NCI-H2196 treated with DMSO at 0.1 percent for 48 hours (cell line): ENCODE measurements at regions not wholly inside any gene's neighbourhood (a gene's known extent, or its start where the extent isn't known, plus 50 kb on each side); places are given as distances from the start of the nearest gene placed in this dataset.
"Not testable (repeated sequence)": the region's sequence is repeated elsewhere in the genome, so short reads cannot be mapped to it uniquely, and the experiment has no call there.

Experiments used
- DNase-seq: peaks from one replicate; lab custom pipeline; 2025; ENCODE audit not compliant: unreplicated experiment; lab: John Stamatoyannopoulos, UW

DNA sequence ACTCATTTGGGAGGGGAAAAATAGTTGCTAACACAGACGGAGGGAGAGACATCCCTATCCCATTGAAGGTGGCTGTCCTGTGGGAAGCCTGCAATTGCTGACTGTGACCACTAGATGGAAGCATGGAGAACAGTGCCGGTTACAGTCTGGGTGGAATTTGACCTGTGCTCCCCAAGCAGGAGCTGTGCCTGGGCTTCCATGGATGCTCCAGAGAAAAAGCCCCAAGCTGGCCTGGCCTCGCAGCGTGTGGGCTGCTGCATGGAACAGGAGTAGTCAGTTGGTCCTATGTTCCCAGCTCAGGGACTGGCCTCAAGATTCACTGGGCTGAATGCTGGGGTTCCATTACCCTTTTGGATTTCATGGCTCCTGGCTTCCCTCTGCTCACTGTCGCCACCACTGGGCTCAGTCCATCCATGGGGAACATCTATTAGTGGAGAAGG is 116.3 kb upstream of the CHD6 start:
- peak; percentile 20 for DNase-seq

DNA sequence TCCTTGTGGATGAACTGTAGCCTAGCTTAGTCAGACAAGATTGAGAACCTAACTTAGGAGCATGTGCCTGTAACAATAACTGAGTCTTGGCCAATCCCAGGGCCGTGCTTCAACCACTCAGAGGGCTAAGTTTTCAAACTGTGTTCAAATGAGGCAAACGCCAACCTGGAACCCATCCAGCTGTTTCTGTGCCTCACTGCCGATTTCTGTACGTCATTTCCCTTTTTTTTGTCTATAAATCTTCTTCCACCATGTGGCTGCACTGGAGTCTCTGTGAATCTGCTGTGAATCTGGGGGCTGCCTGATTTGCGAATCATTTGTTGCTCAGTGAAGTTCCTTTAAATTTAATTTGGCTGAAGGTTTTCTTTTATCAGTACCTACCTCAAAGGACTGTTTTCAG is 115.0 kb upstream of the CHD6 start:
- no peak for DNase-seq

DNA sequence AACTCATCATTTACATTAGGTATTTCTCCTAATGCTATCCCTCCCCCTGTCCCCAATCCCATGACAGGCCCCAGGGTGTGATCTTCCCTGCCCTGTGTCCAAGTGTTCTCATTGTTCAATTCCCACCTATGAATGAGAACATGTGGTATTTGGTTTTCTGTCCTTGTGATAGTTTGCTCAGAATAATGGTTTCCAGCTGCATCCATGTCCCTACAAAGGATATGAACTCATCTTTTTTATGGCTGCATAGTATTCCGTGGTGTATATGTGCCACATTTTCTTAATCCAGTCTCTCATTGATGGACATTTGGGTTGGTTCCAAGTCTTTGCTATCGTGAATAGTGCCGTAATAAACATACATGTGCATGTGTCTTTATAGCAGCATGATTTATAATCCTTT is 113.0 kb upstream of the CHD6 start:
- DNase-seq, result not testable (repeated sequence)

DNA sequence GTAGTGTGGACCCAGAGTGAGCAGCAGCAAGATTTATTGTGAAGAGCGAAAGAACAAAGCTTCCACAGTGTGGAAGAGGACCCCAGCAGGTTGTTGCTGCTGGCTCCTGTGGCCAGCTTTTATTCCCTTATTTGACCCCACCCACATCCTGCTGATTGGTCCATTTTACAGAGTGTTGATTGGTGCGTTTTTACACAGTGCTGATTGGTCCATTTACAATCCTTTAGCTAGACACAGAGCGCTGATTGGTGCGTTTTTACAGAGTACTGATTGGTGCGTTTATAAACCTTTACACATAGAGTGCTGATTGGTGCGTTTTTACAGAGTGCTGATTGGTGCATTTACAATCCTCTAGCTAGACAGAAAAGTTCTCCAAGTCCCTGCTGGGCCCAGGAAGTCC is 109.5 kb upstream of the CHD6 start:
- DNase-seq, result not testable (repeated sequence)

DNA sequence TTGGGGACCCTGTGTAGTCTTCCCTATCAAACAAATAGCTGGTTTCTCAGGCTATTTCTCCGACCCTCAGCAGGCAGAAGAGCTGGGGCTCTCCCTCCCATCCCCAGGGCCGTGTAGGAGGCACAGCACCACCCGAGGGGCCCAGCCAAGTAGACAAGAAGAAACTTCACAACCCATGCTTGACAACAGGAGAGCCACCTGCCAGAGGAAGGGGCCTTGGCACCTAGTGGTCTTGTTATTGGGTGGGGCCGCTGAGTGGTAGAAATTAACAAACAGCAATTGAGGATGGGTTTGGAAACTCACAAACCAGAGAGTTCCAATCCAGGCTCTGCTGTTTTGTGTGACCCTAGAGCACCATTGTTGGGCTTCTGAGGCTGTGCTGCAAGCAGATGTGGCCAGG is 108.5 kb upstream of the CHD6 start:
- DNase-seq, result no peak

DNA sequence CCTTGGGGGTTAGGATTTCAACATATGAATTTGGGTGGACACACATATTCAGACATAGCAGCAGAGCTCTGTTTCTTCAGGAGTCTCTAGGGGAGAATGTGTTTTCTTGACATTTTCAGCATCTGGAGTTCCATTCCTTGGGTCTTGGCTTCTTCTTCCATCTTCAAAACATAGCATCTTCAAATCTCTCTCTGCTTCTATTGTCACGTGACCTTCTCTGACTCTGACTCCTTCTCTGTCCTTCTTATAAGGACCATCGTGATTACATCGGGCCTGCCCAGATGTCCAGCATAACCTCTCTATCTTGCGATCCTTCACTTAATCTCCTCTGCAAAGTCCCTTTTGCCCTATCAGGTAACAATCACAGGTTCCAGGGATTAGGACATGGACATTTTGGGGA is 101.0 kb upstream of the CHD6 start:
- DNase-seq, result no peak

DNA sequence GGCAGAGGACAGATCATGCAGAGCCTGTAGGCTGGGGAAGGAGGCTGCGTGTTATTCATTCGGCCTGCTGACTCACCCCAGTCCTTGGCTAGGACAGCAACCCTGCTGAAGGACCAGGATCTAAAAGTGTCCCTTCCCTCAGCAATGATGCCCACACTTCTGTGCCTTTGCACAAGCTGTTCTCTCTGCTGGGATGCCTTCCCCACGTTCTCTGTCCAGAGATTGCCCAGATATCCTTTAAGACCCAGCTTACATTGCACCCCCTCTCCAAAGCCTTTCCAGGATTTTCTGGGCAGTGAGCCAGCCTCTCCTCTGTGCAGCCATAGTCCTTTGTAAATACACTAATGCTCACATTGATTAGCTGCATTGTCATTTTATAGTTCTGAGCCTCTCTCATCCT is 99.3 kb upstream of the CHD6 start:
- no peak for DNase-seq

DNA sequence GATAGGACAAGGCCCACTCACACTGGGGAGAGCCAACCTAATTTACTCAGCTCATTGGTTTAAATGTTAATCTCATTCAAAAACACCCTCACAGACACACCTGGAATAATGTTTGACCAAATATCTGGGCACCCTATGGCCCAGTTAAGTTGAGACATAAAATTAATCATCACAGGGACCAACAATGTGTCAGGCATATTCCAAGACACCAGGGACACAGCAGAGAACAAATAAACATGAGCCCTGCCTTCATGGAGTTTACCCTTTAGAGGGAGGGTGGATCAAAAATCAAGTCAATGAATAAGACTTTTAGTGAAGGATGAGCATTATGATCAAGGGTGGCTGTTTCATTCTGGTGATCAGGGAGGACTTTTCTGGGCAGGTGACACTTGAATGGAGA is 98.7 kb upstream of the CHD6 start:
- DNase-seq, result no peak

DNA sequence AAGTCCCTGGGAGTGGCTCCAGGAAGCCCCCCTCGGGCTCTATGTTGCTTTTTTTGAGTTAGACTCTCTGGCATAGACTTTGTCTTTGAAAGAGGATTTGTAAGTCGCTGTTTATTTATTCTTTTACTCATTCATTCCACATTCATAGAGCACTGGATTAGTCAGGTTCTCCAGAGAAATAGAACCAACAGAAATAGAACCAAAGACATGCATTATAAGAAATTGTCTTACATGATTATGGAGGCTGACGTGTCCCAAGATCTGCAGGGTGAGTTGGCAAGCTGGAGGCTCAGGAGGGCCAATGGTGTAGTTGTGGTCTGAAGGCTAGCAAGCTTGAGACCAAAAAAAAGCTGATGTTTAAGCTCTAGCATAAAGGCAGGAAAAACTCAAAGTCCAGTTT is 98.3 kb upstream of the CHD6 start:
- no peak for DNase-seq

DNA sequence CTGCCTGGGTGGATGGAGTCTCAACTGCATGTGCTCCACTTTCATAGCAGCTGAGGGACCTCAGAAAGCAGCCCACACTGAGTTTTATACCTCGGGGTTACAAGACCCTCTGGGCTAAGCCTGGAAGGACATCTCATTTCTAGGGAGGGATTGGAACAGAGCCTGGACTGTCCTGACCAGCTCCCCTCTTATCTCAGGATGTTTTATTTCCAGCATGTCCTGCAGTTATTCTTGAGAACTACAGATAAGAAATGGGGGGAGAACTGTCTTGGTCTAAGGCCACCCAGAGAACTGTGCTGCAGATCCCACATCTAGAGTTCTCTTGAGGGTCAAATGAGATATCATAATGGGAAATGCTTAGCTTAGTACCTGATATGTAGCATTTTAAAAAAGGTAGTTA is 97.3 kb upstream of the CHD6 start:
- no peak for DNase-seq

DNA sequence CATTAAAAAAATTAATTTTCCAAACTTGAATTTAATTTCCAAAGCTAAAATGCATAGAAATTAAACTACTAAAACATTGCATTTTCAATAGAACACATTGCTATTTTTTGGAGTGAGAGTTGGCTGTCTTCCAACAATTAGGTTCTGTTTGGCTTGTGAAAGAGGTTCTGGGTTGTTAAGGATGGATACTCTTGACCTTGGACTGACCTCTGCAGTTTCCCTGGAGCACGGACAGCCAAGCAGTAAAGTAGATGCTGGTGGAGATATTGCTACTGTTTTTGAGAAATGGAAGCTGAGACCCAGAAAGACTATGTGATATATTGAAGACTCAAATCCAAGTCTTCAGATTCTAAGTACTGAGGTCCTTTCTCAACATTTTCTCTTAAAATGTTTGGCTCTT is 95.9 kb upstream of the CHD6 start:
- no peak for DNase-seq

DNA sequence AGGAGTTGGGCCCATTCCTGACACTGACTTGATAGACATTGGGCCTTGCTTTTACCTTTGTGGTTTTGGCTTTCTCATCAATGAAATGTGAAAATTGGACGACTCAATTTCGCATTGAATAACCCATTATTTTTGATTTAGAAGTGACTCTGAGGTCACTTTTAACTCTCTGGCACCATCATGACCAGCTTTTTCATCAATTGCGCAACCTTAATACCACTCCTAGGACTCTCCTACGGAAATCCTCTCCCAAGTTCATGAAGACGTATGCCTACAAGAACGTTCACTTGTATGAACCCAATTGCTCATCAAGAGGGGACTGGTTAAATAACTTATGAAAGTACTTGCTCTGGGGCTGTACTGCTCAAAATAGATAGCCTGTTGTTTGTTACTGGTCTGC is 86.7 kb upstream of the CHD6 start:
- DNase-seq, result no peak

DNA sequence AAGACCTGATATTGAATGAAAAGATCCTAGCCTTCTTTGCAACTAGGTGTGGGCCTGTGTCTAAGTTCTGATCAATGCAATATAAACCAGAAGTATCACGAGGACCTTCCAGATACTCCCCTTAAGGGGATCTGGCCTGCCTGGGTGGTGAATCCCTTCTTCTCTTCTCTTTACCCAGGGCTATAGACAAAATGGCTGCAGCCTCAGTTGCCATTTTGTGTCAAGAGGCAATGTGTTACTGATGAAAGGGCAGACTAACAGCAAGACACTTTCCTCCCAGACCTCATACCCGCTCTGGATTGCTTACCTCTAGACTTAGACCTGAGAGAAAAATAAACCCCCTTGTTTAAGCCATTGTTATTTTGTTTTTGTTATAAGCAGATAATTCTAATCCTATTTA is 84.5 kb upstream of the CHD6 start:
- DNase-seq, result no peak

DNA sequence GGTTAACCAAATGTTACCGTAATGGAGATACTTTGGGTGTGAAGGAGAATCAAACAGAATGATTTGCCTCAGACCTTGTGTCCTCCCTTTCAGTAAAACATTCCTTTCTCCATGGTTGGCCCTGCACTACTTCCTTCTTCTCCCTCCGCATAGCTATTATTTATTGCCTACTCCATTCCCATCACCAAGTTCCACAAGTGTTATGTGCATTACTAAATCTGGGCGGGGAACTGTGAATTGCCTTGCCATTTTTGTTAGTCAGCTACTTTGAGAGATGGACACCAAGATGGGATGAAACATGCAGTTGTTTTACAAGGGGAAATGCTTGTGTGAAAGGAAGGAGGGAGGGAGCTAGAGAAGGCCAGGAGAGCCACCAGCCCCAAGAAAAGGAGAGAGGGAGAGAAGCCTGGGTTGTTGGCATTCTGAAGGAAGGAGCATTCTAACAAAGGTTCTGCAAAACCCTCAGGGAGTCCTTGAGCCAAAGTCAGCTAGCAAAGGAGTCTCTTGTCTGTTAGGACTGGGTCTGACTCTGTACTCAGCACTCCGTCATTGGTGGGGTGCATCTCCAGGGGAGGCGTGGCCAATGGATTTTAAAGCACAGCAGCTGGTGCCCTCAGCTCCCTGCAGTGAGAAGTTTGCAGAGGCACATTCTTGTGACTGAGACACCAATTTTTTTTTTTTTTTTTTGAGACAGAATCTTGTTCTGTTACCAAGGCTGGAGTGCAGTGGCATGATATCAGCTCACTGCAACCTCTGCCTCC is 83.6 kb upstream of the CHD6 start:
- DNase-seq, result no peak

DNA sequence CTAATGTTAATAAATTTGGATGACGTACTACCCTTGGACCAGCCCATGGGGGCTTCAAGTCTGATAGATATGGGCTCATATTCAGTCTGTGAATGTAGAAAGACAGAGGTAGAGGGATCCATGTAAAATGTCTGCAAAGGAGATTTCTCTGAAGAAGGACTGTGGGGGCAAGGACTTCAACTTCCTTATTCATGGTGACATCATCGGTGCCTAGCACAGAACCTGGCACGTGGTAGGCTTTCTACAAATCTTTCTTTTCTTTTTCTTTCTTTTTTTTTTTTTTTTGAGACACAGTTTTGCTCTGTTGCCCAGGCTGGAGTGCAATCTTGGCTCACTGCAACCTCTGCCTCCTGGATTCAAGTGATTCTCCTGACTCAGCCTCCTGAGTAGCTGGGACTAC is 81.5 kb upstream of the CHD6 start:
- not testable (repeated sequence) for DNase-seq

DNA sequence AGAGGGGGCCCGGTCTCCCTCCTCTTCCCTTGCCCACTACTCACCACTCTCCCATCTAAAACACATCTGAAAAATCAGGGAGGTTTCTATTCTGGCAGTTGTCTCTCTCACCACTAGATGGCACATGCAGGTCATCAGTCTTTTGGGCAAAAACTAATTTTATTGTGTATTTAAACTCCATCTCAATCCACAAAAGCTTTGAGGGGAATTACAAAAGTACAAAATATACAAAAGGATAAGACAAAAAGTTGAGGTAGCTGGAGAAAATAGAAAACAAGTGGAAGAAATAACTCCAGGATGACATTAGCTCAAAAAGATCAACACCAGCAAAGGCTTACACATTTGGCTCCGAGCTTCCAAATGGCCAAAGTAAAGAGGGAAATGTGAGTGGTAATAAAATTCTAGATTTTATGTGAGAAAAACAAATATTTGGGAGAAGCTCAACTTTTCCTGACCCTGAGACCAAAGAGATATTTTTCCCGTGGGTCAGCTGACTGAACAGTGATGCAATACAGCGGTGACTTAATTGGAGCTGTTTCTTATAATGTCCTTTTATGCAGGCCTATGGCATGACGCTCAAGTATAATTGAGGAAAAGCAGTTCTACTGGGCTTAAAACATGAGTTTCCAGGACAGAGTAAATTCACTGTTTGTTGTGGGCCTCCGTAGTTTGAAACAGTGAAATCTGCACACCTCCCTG is 79.8 kb upstream of the CHD6 start:
- peak; percentile 35 for DNase-seq

DNA sequence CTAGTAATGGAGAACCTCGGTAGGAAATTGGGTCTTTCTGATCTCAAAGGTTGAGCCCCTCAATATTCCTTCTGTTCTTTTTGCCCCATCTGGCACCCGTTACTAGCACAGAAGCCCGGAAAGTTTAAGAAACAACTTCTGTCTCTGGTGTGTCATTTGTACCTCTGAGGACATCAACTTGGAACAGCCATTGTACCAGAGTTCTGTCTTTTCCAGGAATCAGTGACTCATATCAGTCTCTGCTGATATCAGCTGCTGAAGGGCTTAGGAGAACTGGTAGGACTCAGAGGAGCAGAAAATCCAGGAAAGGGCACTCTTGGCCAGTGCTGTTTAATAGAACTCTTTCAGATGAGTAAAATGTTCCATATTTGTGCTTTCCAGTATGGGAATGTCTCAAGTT is 78.3 kb upstream of the CHD6 start:
- no peak for DNase-seq

DNA sequence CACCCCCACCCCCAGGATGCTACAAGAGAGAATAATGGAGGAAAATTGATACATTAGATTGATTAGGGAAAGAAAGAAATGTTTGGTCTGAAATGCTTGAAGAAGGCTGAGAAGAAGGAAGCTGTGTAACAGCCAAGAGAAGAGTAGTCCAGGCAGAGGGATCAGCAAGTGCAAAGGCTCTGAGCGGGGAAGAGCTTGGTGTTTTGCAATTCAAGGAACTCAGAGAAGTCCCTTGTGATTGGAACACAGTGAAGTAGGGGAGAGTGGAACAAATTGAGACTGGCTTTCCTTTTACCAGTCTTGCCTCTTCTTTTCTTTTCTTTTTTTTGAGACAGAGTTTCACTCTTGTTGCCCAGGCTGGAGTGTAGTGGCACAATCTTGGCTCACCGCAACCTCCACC is 76.6 kb upstream of the CHD6 start:
- no peak for DNase-seq

DNA sequence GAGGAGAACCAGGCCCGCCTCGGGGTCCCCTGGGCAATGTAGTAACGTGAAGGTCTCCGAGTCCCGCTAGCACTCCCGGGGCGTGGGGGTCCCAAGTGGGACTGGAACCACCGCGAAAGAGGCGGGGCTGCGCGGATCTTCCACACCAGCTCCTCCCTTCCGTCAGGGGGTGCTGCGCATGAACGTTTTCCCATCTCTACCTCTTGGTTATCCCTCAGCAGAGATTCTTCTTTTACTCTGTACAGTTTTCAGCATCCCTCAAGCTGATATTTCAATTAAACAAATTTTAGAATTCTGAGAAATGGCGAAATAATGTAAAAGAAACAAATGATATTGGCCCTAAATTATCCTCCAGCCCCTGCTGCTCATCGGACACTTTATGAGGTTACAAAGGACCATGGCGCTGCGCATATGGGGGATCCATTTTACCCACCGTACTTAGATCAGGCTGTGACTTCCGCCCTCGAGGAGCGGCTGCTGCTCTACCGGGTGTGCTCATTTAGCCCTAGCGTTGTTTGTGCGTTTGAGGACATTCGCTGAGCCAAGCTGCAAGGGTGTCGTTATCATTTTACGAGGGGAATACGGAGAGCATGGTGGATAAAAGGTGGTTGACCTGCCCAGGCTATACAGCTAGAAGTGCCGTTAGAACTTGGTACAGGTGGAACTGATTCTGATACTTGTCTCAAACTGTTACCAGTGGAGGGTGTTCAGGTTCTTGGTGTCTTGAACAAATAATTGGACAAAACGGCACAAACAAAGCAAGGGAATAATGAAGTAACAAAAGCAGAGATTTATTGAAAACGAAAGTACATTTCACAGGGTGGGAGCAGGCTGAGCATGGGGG is 75.2 kb upstream of the CHD6 start:
- peak; percentile 86 for DNase-seq

DNA sequence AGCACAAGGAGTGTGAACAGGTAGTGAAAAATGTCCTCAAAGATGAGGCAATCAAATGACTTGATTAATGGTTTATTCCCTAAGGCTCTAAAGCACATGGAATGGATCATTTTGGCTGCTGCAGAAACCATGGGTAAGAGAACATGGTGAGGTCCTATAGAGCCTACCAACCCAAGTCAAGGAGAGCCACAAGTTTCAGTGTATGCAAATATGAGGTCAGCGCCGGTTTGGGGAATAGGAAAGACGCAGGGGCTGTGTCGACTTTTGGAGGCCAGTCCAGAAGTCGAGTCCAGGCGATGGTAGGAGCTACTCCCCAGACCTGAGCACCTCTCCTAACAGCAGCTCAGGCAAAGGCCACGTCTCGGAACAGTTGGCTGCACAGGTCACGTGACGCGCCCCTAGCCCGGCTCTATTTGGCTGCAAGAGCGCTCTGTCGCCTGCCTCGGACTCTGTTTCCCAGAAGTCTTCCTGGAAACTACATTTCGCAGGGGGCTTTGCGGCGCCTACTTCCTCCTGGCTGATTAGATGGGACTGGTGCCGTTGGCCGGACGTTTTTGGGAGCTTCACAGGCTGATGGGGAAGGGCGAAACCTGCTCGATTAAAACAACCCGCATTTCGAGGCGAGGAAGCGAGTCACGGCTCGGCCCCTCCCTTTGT is 74.4 kb upstream of the CHD6 start:
- DNase-seq, result peak; percentile 54

DNA sequence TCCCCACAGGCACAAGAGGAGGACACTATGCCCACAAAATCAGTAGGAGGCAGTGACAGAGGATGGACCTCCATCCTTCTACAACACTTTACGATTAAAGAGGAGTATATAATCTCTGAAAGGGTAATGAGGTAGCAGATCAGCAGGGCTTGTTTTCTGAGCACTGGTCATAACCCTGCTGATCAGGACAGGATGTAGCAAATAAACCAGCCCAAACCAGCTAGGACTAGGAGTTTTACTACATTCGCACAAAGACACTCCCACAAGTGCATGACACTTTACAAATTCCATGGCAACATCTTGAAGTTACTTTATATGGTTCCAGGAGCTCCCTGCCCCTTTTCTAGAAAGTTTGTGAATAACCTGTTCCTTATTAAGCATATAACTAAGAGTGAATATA is 73.3 kb upstream of the CHD6 start:
- no peak for DNase-seq
